ENCODE measurements at regions not wholly inside any gene's neighbourhood (a gene's known extent, or its start where the extent isn't known, plus 50 kb on each side); places are given as distances from the start of the nearest gene placed in this dataset.

- H3K36me3 ChIP-seq (ENCODE audit: control insufficient read depth in 2 of 3, insufficient read depth in 3 of 3, low read length in 3 of 3) = no peaks in the 10 kb centered on the region
- Mint-ChIP-seq H3K9me3 (peaks cover 0 to 9% (median 4%) of the 10 kb centered on the region in 11 donors), H3K27me3 (peaks cover 0 to 9% (median 0%) of the 10 kb centered on the region in 5 donors), H3K36me3 (no peaks in the 10 kb centered on the region), H3K4me3 (no peak overlapping the region), H3K27ac (no peak overlapping the region), H3K4me1 (peaks cover 0 to 1% (median 0%) of the 10 kb centered on the region in 7 donors)
- no peaks in the 10 kb centered on the region for H3K4me1 ChIP-seq (ENCODE audit: control insufficient read depth in 2 of 2, insufficient read depth in 2 of 2, low read length in 2 of 2)
- no peaks in the 10 kb centered on the region for H3K27me3 ChIP-seq (ENCODE audit: control insufficient read depth in 2 of 2, insufficient read depth in 2 of 2, low read length in 2 of 2)
- no peaks in the 10 kb centered on the region for H3K9me3 ChIP-seq (ENCODE audit: control insufficient read depth in 2 of 3, low read length in 3 of 3)
- intact Hi-C loops (cut with micrococcal nuclease) = no loop called here
- ChIA-PET POLR2A (no interaction called here), CTCF (no interaction called here)
- H3K27ac ChIP-seq (ENCODE audit: low read depth, low read length) = no peak overlapping the region
- DNase-seq (no peak), ATAC-seq (no peak)
- no peak overlapping the region for H3K4me3 ChIP-seq (ENCODE audit: low read length)
These were observed 325.4 kb downstream of the GLRX3 start for GRCh38 chr10:130461631-130462030.

DNA sequence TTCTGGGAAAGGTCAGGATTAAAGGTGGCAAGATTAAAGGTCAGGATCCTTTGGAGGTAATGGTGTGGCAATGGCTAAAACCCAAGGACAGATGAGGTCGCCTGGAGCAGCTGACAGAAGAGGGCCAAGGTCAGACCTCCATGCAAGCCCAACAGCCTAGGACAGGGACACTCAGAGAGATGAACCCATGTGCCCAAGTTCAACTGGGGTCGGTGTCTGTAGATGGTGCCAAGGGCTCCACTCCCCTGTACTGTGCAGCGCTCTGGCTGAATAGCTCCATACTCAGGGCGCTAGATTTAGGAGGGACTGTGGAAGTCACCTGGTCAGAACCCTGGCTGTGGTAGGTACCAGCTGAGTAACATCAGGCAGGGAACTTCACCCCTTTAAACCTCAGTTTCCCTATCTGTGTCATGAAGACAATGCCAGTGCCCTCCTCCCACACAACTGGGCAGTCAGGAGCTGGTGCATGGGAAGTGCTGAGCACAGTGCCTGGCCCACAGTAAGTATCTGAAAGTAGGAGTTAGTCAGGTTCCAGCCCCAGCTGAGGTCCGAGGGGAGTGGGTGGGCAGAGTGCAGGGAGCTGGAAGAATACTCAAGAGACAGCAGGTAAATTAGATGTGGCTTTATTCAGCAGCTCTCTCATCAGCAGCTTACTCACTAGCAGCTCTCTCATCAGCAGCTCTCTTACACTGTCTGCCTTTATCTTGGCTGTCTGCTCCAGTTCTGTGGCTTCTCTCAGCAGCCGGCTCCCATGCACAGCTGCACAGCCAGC, 327.1 kb downstream of the GLRX3 start:
- peaks cover 0 to 2% (median 0%) of the 10 kb centered on the region in 7 donors for H3K4me1 Mint-ChIP-seq
- Histone ChIP-seq H3K9me3 (ENCODE audit: control insufficient read depth in 2 of 3, low read length in 3 of 3) (peaks cover 0 to 7% (median 0%) of the 10 kb centered on the region in 3 experiments), H3K36me3 (ENCODE audit: control insufficient read depth in 2 of 3, insufficient read depth in 3 of 3, low read length in 3 of 3) (no peaks in the 10 kb centered on the region), H3K27me3 (ENCODE audit: control insufficient read depth in 2 of 2, insufficient read depth in 2 of 2, low read length in 2 of 2) (no peaks in the 10 kb centered on the region), H3K4me3 (ENCODE audit: low read length) (no peak overlapping the region), H3K27ac (ENCODE audit: low read depth, low read length) (no peak overlapping the region), H3K4me1 (ENCODE audit: control insufficient read depth in 2 of 2, insufficient read depth in 2 of 2, low read length in 2 of 2) (no peaks in the 10 kb centered on the region)
- no peaks in the 10 kb centered on the region for H3K36me3 Mint-ChIP-seq
- CTCF ChIA-PET = no interaction called here
- H3K4me3 Mint-ChIP-seq = no peak overlapping the region
- H3K9me3 Mint-ChIP-seq = peaks cover 4 to 19% (median 10%) of the 10 kb centered on the region in 11 donors
- intact Hi-C loops (cut with micrococcal nuclease) = no loop called here
- POLR2A ChIA-PET = no interaction called here
- no peak overlapping the region for H3K27ac Mint-ChIP-seq
- peaks cover 0 to 3% (median 0%) of the 10 kb centered on the region in 5 donors for H3K27me3 Mint-ChIP-seq
- ATAC-seq (no peak), DNase-seq (no peak)

- no peak overlapping the region for H3K4me3 ChIP-seq (ENCODE audit: low read length)
- H3K27ac ChIP-seq (ENCODE audit: low read depth, low read length) = no peak overlapping the region
- H3K27me3 ChIP-seq (ENCODE audit: control insufficient read depth in 2 of 2, insufficient read depth in 2 of 2, low read length in 2 of 2) = no peaks in the 10 kb centered on the region
- POLR2A ChIA-PET = no interaction called here
- DNase-seq = no peak
- Mint-ChIP-seq H3K27me3 (no peaks in the 10 kb centered on the region), H3K9me3 (peaks cover 4 to 24% (median 12%) of the 10 kb centered on the region in 11 donors), H3K4me1 (peaks cover 0 to 2% (median 0%) of the 10 kb centered on the region in 7 donors), H3K36me3 (no peaks in the 10 kb centered on the region), H3K4me3 (no peak overlapping the region), H3K27ac (no peak overlapping the region)
- no peaks in the 10 kb centered on the region for H3K36me3 ChIP-seq (ENCODE audit: control insufficient read depth in 2 of 3, insufficient read depth in 3 of 3, low read length in 3 of 3)
- ATAC-seq = no peak
- CTCF ChIA-PET = no interaction called here
- intact Hi-C loops (cut with micrococcal nuclease) = no loop called here
- no peaks in the 10 kb centered on the region for H3K4me1 ChIP-seq (ENCODE audit: control insufficient read depth in 2 of 2, insufficient read depth in 2 of 2, low read length in 2 of 2)
- peaks cover 0 to 11% (median 0%) of the 10 kb centered on the region in 3 experiments for H3K9me3 ChIP-seq (ENCODE audit: control insufficient read depth in 2 of 3, low read length in 3 of 3)
These were observed 327.7 kb downstream of the GLRX3 start for GRCh38 chr10:130463876-130464364.

DNA sequence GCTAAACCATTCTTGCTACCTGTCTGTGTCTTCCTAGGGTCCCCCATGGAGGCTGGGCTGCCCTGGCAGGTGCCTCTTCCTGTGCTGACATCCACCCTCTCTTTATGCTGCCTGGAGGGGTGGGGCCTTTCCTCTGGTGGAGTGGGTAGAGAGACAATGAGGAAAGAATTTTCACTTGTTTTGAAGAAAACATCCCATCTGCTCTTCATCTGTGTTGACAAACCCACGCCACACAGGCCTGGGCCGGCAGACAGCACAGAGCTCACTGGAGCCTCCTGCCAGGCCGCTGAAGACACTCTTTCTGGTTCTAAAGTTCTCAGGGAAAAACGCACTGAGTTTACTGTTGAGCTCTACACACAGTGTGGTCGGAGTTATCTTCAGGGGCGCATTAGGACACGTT, 328.2 kb downstream of the GLRX3 start:
- peaks cover 0 to 1% (median 0%) of the 10 kb centered on the region in 7 donors for H3K4me1 Mint-ChIP-seq
- H3K27me3 Mint-ChIP-seq = peaks cover 0 to 4% (median 0%) of the 10 kb centered on the region in 5 donors
- no peaks in the 10 kb centered on the region for H3K27me3 ChIP-seq (ENCODE audit: control insufficient read depth in 2 of 2, insufficient read depth in 2 of 2, low read length in 2 of 2)
- no peak overlapping the region for H3K27ac Mint-ChIP-seq
- ChIA-PET POLR2A (no interaction called here), CTCF (no interaction called here)
- peaks cover 7 to 29% (median 15%) of the 10 kb centered on the region in 11 donors for H3K9me3 Mint-ChIP-seq
- intact Hi-C loops (cut with micrococcal nuclease) = no loop called here
- no peaks in the 10 kb centered on the region for H3K4me1 ChIP-seq (ENCODE audit: control insufficient read depth in 2 of 2, insufficient read depth in 2 of 2, low read length in 2 of 2)
- no peak for ATAC-seq
- peaks cover 0 to 12% (median 0%) of the 10 kb centered on the region in 3 experiments for H3K9me3 ChIP-seq (ENCODE audit: control insufficient read depth in 2 of 3, low read length in 3 of 3)
- H3K27ac ChIP-seq (ENCODE audit: low read depth, low read length) = no peak overlapping the region
- H3K36me3 ChIP-seq (ENCODE audit: control insufficient read depth in 2 of 3, insufficient read depth in 3 of 3, low read length in 3 of 3) = no peaks in the 10 kb centered on the region
- H3K4me3 Mint-ChIP-seq = no peak overlapping the region
- no peaks in the 10 kb centered on the region for H3K36me3 Mint-ChIP-seq
- no peak overlapping the region for H3K4me3 ChIP-seq (ENCODE audit: low read length)
- DNase-seq = no peak

GRCh38 chr10:130466271-130466997, 330.2 kb downstream of the GLRX3 start:
- Histone ChIP-seq H3K27ac (ENCODE audit: low read depth, low read length) (no peak overlapping the region), H3K36me3 (ENCODE audit: control insufficient read depth in 2 of 3, insufficient read depth in 3 of 3, low read length in 3 of 3) (no peaks in the 10 kb centered on the region), H3K9me3 (ENCODE audit: control insufficient read depth in 2 of 3, low read length in 3 of 3) (peaks cover 0 to 12% (median 0%) of the 10 kb centered on the region in 3 experiments), H3K4me3 (ENCODE audit: low read length) (no peak overlapping the region), H3K27me3 (ENCODE audit: control insufficient read depth in 2 of 2, insufficient read depth in 2 of 2, low read length in 2 of 2) (no peaks in the 10 kb centered on the region), H3K4me1 (ENCODE audit: control insufficient read depth in 2 of 2, insufficient read depth in 2 of 2, low read length in 2 of 2) (no peaks in the 10 kb centered on the region)
- intact Hi-C loops (cut with micrococcal nuclease) = no loop called here
- ChIA-PET POLR2A (no interaction called here), CTCF (no interaction called here)
- H3K36me3 Mint-ChIP-seq = no peaks in the 10 kb centered on the region
- DNase-seq (no peak), ATAC-seq (no peak)
- peaks cover 8 to 33% (median 15%) of the 10 kb centered on the region in 11 donors for H3K9me3 Mint-ChIP-seq
- H3K27me3 Mint-ChIP-seq = peaks cover 0 to 8% (median 5%) of the 10 kb centered on the region in 5 donors
- no peak overlapping the region for H3K4me3 Mint-ChIP-seq
- H3K27ac Mint-ChIP-seq = no peak overlapping the region
- peaks cover 0 to 1% (median 0%) of the 10 kb centered on the region in 7 donors for H3K4me1 Mint-ChIP-seq

DNA sequence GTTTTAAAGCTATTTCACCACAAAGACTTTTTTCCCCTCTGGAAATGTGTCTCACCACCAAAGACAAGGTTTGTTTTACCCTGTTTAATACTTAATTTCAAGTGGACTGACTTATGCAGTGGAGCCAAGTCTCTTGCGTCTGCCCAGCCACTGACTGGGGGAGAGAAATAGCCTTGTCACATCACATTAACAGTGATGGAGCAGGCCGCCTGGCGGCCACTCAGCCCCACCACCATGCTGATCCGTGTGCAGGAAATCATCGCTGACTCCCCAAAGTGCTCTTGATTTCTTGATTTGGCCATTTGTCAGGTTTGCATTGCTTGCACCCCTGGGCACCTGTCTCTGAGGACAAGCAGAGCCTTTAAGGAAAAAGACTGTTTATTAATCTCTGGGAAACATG, 334.1 kb downstream of the GLRX3 start:
- Histone ChIP-seq H3K9me3 (ENCODE audit: control insufficient read depth in 2 of 3, low read length in 3 of 3) (peaks cover 0 to 12% (median 0%) of the 10 kb centered on the region in 3 experiments), H3K27ac (ENCODE audit: low read depth, low read length) (no peak overlapping the region), H3K4me1 (ENCODE audit: control insufficient read depth in 2 of 2, insufficient read depth in 2 of 2, low read length in 2 of 2) (no peaks in the 10 kb centered on the region), H3K27me3 (ENCODE audit: control insufficient read depth in 2 of 2, insufficient read depth in 2 of 2, low read length in 2 of 2) (no peaks in the 10 kb centered on the region), H3K4me3 (ENCODE audit: low read length) (no peak overlapping the region), H3K36me3 (ENCODE audit: control insufficient read depth in 2 of 3, insufficient read depth in 3 of 3, low read length in 3 of 3) (no peaks in the 10 kb centered on the region)
- CTCF ChIA-PET = no interaction called here
- intact Hi-C loops (cut with micrococcal nuclease) = no loop called here
- Mint-ChIP-seq H3K9me3 (peaks cover 7 to 31% (median 15%) of the 10 kb centered on the region in 11 donors), H3K36me3 (no peaks in the 10 kb centered on the region), H3K4me3 (no peak overlapping the region), H3K27ac (no peak overlapping the region), H3K27me3 (peaks cover 0 to 15% (median 7%) of the 10 kb centered on the region in 5 donors), H3K4me1 (peaks cover 0 to 1% (median 0%) of the 10 kb centered on the region in 7 donors)
- ATAC-seq (no peak), DNase-seq (no peak)
- POLR2A ChIA-PET = no interaction called here
